GM20000 (cell line): ENCODE measurements at regions not wholly inside any gene's neighbourhood (a gene's known extent, or its start where the extent isn't known, plus 50 kb on each side); places are given as distances from the start of the nearest gene placed in this dataset.

Source experiments
- DNase-seq: peaks from one replicate; pipeline ENCODE4 v3.0.0; 2012; ENCODE audit warnings: low spot score
- CTCF ChIP-seq: IDR thresholded peaks from 2 replicates; pipeline ENCODE4 v1.5.1; 2012; ENCODE audit warnings: mild to moderate bottlenecking, control low read depth; ENCODE audit errors: extremely low read depth, missing control alignments

- DNase-seq = no peak
- no peak for TF ChIP-seq CTCF
These were observed 109.6 kb downstream of the ARRDC4 start for GRCh38 chr15:98070137-98070536.

- no peak for TF ChIP-seq CTCF
- no peak for DNase-seq
These were observed 111.3 kb downstream of the ARRDC4 start for GRCh38 chr15:98071786-98072185.

- no peak for TF ChIP-seq CTCF
- DNase-seq = no peak
These were observed 114.9 kb downstream of the ARRDC4 start for GRCh38 chr15:98075441-98075840.

GRCh38 chr15:98076021-98076816 is 115.7 kb downstream of the ARRDC4 start:
- DNase-seq = no peak
- no peak for TF ChIP-seq CTCF

GRCh38 chr15:98077186-98077585 is 116.7 kb downstream of the ARRDC4 start:
- no peak for DNase-seq
- no peak for TF ChIP-seq CTCF

- no peak for DNase-seq
- no peak for TF ChIP-seq CTCF
These were observed 120.3 kb downstream of the ARRDC4 start for GRCh38 chr15:98080791-98081190.

- no peak for DNase-seq
- no peak for TF ChIP-seq CTCF
These were observed 122.9 kb downstream of the ARRDC4 start for GRCh38 chr15:98083203-98083910.
